ENCODE measurements at regions not wholly inside any gene's neighbourhood (a gene's known extent, or its start where the extent isn't known, plus 50 kb on each side); places are given as distances from the start of the nearest gene placed in this dataset.

- TF ChIP-seq BACH2 (CRISPR knock-in tag; IDR thresholded peaks at IDR 0.05; ENCODE audit: borderline replicate concordance) (no peak), CREB5 (CRISPR knock-in tag; IDR thresholded peaks at IDR 0.05; ENCODE audit: low read depth) (no peak), ARNTL (CRISPR knock-in tag; IDR thresholded peaks at IDR 0.05; ENCODE audit: borderline replicate concordance, low read depth) (no peak)
Observed at GRCh38 chr19:30677702-30678101, 305.5 kb downstream of the ZNF536 start.

Data from SK-N-SH treated with all-trans-retinoic acid at 6 μM for 48 hours (cell line).